H1 (cell line): ENCODE measurements at regions not wholly inside any gene's neighbourhood (a gene's known extent, or its start where the extent isn't known, plus 50 kb on each side); places are given as distances from the start of the nearest gene placed in this dataset.

Experiments
- CTCF ChIA-PET: fragments of 300-600 bp; sonication (Branson Sonifier 250); formaldehyde crosslinking; loops from one replicate; lab custom pipeline; 2021; ENCODE audit not compliant: partially characterized antibody; lab: Charles Lee
- POLR2A ChIA-PET: fragments of 300-600 bp; sonication (Branson Sonifier 250); formaldehyde crosslinking; loops from one replicate; lab custom pipeline; 2021; ENCODE audit warnings: inconsistent platforms; ENCODE audit not compliant: partially characterized antibody; lab: Charles Lee
- DNase-seq, 2 experiments: peaks; one replicate each; pipeline versions ENCODE4 v3.0.0 to v3.0.0-alpha.2; 2010 to 2022; ENCODE audit warnings: low spot score in 2 of 2, low read depth in 1 of 2, mixed read lengths in 1 of 2
- FAIRE-seq: peaks from 2 replicates; lab custom pipeline; 2011; peaks lifted over from hg19 to GRCh38; lab: Jason Lieb, UNC
- H2AFZ ChIP-seq: 2 replicates; pipeline ENCODE4 v1.8.1; 2012; ENCODE audit warnings: low read length, inconsistent platforms
- H2AK5ac ChIP-seq: 2 replicates; pipeline ENCODE4 v1.6.1; 2013; ENCODE audit warnings: low read depth, low read length
- H2BK120ac ChIP-seq: replicated peaks from 2 replicates; pipeline ENCODE3; 2013; ENCODE audit warnings: low read depth, low read length, inconsistent platforms
- H2BK12ac ChIP-seq: 2 replicates; pipeline ENCODE4 v1.6.1; 2013; ENCODE audit warnings: low read depth, low read length
- H2BK15ac ChIP-seq: 2 replicates; pipeline ENCODE4 v1.6.1; 2013; ENCODE audit warnings: low read length
- H2BK20ac ChIP-seq: 2 replicates; pipeline ENCODE4 v1.6.1; 2013; ENCODE audit warnings: low read length
- H2BK5ac ChIP-seq: 2 replicates; pipeline ENCODE4 v1.6.1; 2013; ENCODE audit warnings: low read depth, low read length
- H3K14ac ChIP-seq: 2 replicates; pipeline ENCODE4 v1.6.1; 2013; ENCODE audit warnings: inconsistent platforms; ENCODE audit not compliant: insufficient read length
- H3K18ac ChIP-seq: 2 replicates; pipeline ENCODE4 v1.6.1; 2013; ENCODE audit warnings: low read length; ENCODE audit errors: extremely low read depth
- H3K23ac ChIP-seq: 2 replicates; pipeline ENCODE4 v1.6.1; 2013; ENCODE audit warnings: inconsistent platforms; ENCODE audit not compliant: insufficient read length
- H3K23me2 ChIP-seq: 2 replicates; pipeline ENCODE4 v1.6.1; 2013; ENCODE audit warnings: low read depth, low read length
- H3K27ac ChIP-seq: 2 replicates; pipeline ENCODE4 v1.6.1; 2011; ENCODE audit warnings: low read depth, low read length, inconsistent platforms
- H3K27me3 ChIP-seq, 4 experiments: replicated peaks in 1 of 4; 1 replicate in 1 of 4; 2 replicates in 3 of 4; pipeline versions ENCODE4 v1.6.1 to v1.8.1; 2011 to 2013; ENCODE audit warnings: low read length in 3 of 4, mild to moderate bottlenecking in 3 of 4, inconsistent platforms in 2 of 4, mixed read lengths in 2 of 4, moderate library complexity in 1 of 4; ENCODE audit not compliant: control insufficient read depth in 3 of 4, insufficient read depth in 3 of 4; ENCODE audit errors: extremely low read depth in 1 of 4
- H3K36me3 ChIP-seq, 4 experiments: 2 replicates each; pipeline versions ENCODE4 v1.6.1 to v1.8.1; 2011 to 2013; ENCODE audit warnings: mild to moderate bottlenecking in 4 of 4, low read length in 3 of 4, moderate library complexity in 2 of 4, control low read depth in 1 of 4, inconsistent platforms in 1 of 4; ENCODE audit not compliant: insufficient read depth in 4 of 4, control insufficient read depth in 2 of 4
- H3K4ac ChIP-seq: replicated peaks from 2 replicates; pipeline ENCODE3; 2013; ENCODE audit warnings: low read length, low read depth, mixed read lengths, inconsistent platforms; ENCODE audit not compliant: insufficient read length
- H3K4me1 ChIP-seq, 4 experiments: replicated peaks in 1 of 4; 1 replicate in 1 of 4; 2 replicates in 3 of 4; pipeline versions ENCODE4 v1.6.1 to v1.8.1; 2011 to 2013; ENCODE audit warnings: low read length in 3 of 4, inconsistent platforms in 2 of 4, mixed read lengths in 1 of 4; ENCODE audit not compliant: insufficient read depth in 4 of 4, control insufficient read depth in 3 of 4
- H3K4me2 ChIP-seq, 2 experiments: 2 replicates each; pipeline versions ENCODE4 v1.6.1 to v1.8.1; 2011 to 2013; ENCODE audit warnings: low read depth in 2 of 2, low read length in 2 of 2, control low read depth in 1 of 2, inconsistent platforms in 1 of 2, mild to moderate bottlenecking in 1 of 2; ENCODE audit not compliant: insufficient read depth in 1 of 2
- H3K4me3 ChIP-seq, 4 experiments: fragments of 200-600, 300-600 bp in 1 of 4; sonication (generic), shearing (Covaris generic), sonication (Bioruptor Twin) in 1 of 4; 2 replicates each; pipeline versions ENCODE4 v1.5.1 to v1.8.1; 2011 to 2016; ENCODE audit warnings: low read length in 4 of 4, low read depth in 3 of 4, control low read depth in 2 of 4, inconsistent platforms in 2 of 4, mild to moderate bottlenecking in 2 of 4, mixed read lengths in 1 of 4, moderate library complexity in 1 of 4; ENCODE audit not compliant: insufficient read depth in 2 of 4; ENCODE audit errors: extremely low read depth in 1 of 4
- H3K56ac ChIP-seq: replicated peaks from 2 replicates; pipeline ENCODE3; 2013; ENCODE audit warnings: low read depth, mild to moderate bottlenecking, mixed read lengths, low read length, inconsistent platforms; ENCODE audit not compliant: insufficient read length
- H3K79me1 ChIP-seq: 2 replicates; pipeline ENCODE4 v1.6.1; 2013; ENCODE audit warnings: low read depth, low read length, control low read depth
- H3K79me2 ChIP-seq, 2 experiments: 2 replicates each; pipeline versions ENCODE4 v1.6.1 to v1.8.1; 2012 to 2013; ENCODE audit warnings: low read length in 2 of 2, mild to moderate bottlenecking in 2 of 2, inconsistent platforms in 1 of 2; ENCODE audit not compliant: insufficient read depth in 2 of 2, control insufficient read depth in 1 of 2
- H3K9ac ChIP-seq, 4 experiments: replicated peaks in 1 of 4; 1 replicate in 1 of 4; 2 replicates in 3 of 4; pipeline versions ENCODE4 v1.6.1 to v1.8.1; 2011 to 2013; ENCODE audit warnings: low read depth in 3 of 4, low read length in 3 of 4, control low read depth in 2 of 4, mild to moderate bottlenecking in 2 of 4, moderate library complexity in 2 of 4, inconsistent platforms in 1 of 4; ENCODE audit errors: extremely low read depth in 1 of 4
- H3K9me3 ChIP-seq, 2 experiments: 2 replicates each; pipeline versions ENCODE4 v1.6.1 to v1.8.1; 2012 to 2013; ENCODE audit warnings: mild to moderate bottlenecking in 2 of 2, moderate library complexity in 2 of 2, control low read depth in 1 of 2, inconsistent platforms in 1 of 2, low read depth in 1 of 2, low read length in 1 of 2, mixed read lengths in 1 of 2; ENCODE audit not compliant: insufficient read depth in 2 of 2
- H4K20me1 ChIP-seq, 2 experiments: replicated peaks in 1 of 2; 2 replicates each; pipeline versions ENCODE3 to v1.8.1; 2011 to 2013; ENCODE audit warnings: inconsistent platforms in 2 of 2, low read length in 2 of 2, mild to moderate bottlenecking in 1 of 2; ENCODE audit not compliant: insufficient read depth in 2 of 2, control insufficient read depth in 1 of 2
- H4K5ac ChIP-seq: 2 replicates; pipeline ENCODE4 v1.6.1; 2013; ENCODE audit warnings: low read length, low read depth, mixed read lengths, inconsistent platforms; ENCODE audit not compliant: insufficient read length
- H4K8ac ChIP-seq: 2 replicates; pipeline ENCODE4 v1.8.0; 2013; ENCODE audit warnings: mild to moderate bottlenecking, moderate library complexity, low read length, inconsistent platforms; ENCODE audit not compliant: insufficient read depth; ENCODE audit errors: extremely low read depth
- H4K91ac ChIP-seq: replicated peaks from 2 replicates; pipeline ENCODE3; 2013; ENCODE audit warnings: low read length, mixed read lengths, inconsistent platforms; ENCODE audit not compliant: insufficient read length
- FOSL1 ChIP-seq: IDR thresholded peaks from 2 replicates; pipeline ENCODE4 v1.6.1; 2011; ENCODE audit warnings: mild to moderate bottlenecking, low read depth, low read length, moderate library complexity; ENCODE audit not compliant: insufficient read depth
- TEAD4 ChIP-seq: IDR thresholded peaks from 2 replicates; pipeline ENCODE4 v1.6.1; 2012; ENCODE audit warnings: low read depth, low read length, inconsistent platforms, mixed read lengths
- WGBS, 2 experiments: shearing (Covaris generic) in 1 of 2; methylation state at CpG; one replicate each; pipeline versions ENCODE4 v1.1.6 to v1.1.7; 2013 to 2015; ENCODE audit warnings: low lambda C conversion rate in 2 of 2, mixed read lengths in 2 of 2, inconsistent platforms in 1 of 2, low coverage in 1 of 2, missing lambda C conversion rate in 1 of 2; ENCODE audit not compliant: insufficient replicate concordance in 2 of 2, insufficient coverage in 1 of 2, insufficient read length in 1 of 2; ENCODE audit errors: extremely low coverage in 1 of 2, missing lambda C conversion rate in 1 of 2; 5-methylcytosine and 5-hydroxymethylcytosine counted together

GRCh38 chr18:44594799-44595467 lies 85.8 kb upstream of the SETBP1 start:
- Histone ChIP-seq H3K79me2 (no peaks in the 10 kb centered on the region), H3K4ac (no peak overlapping the region), H2AFZ (0 out of 2 replicates have a peak overlapping the region, but pooled peaks have one; percentile 19), H3K27me3 (no peaks in the 10 kb centered on the region), H2BK5ac (no peak overlapping the region), H3K18ac (no peak overlapping the region), H4K8ac (no peak overlapping the region), H3K4me3 (no peak overlapping the region), H2BK12ac (no peak overlapping the region), H3K36me3 (no peaks in the 10 kb centered on the region), H3K9me3 (no peaks in the 10 kb centered on the region), H3K9ac (no peak overlapping the region), H4K91ac (no peak overlapping the region), H2BK120ac (no peak overlapping the region), H3K27ac (no peak overlapping the region), H3K23me2 (no peaks in the 10 kb centered on the region), H2BK20ac (no peak overlapping the region), H3K4me1 (0 out of 7 replicates have a peak, but pooled peaks cover 0 to 3% (median 0%) of the 10 kb centered on the region in 4 experiments), H4K20me1 (no peaks in the 10 kb centered on the region), H3K4me2 (no peak overlapping the region), H3K56ac (no peak overlapping the region), H2BK15ac (no peak overlapping the region), H2AK5ac (no peak overlapping the region), H3K23ac (no peak overlapping the region), H3K14ac (no peak overlapping the region)
- DNase-seq (no peak), FAIRE-seq (no peak)
- WGBS, 2 experiments = 89% methylated on average over 3 of the region's 3 CpGs; no CpG with 5 or more reads in 1 of the 2 experiments
- POLR2A ChIA-PET = no interaction called here
- CTCF ChIA-PET = interaction anchor here (1.3 to 3.4 kb wide), 3 partner anchors 9 to 43 kb away, joined by 3 to 15 read pairs (median 6); no protein-coding TSS in a partner anchor
- TF ChIP-seq TEAD4 = 0 out of 2 replicates have a peak, but pooled peaks have one; percentile 55
- TF ChIP-seq FOSL1 = no peak
- TF ChIP-seq, all 59 proteins: peak for 1
- no peaks in the 10 kb centered on the region for H3K79me1 ChIP-seq
- no peak overlapping the region for H4K5ac ChIP-seq
